Caco-2 (cell line): ENCODE measurements at regions not wholly inside any gene's neighbourhood (a gene's known extent, or its start where the extent isn't known, plus 50 kb on each side); places are given as distances from the start of the nearest gene placed in this dataset.
A peak's percentile ranks its signal among the peaks of the same experiment; 100 is the strongest.

ENCODE experiments used
- BruUV-seq: library from RNA; stranded (reverse); fragments of 400-500 nt; replicated peaks from 2 replicates; lab custom pipeline; 2021; lab: Mats Ljungman, UMichigan
- CTCF ChIA-PET: fragments of 300-600 bp; sonication (Branson Sonifier 250); formaldehyde crosslinking; loops from one replicate; lab custom pipeline; 2022; ENCODE audit warnings: antibody characterized with exemption; lab: Charles Lee
- POLR2A ChIA-PET: fragments of 300-600 bp; sonication (Branson Sonifier 250); formaldehyde crosslinking; loops from one replicate; lab custom pipeline; 2022; ENCODE audit warnings: antibody characterized with exemption; lab: Charles Lee
- DNase-seq, 2 experiments: peaks; one replicate each; pipeline versions ENCODE4 v3.0.0 to v3.0.0-alpha.2; 2020 to 2022
- H3K27me3 ChIP-seq: replicated peaks from 2 replicates; pipeline ENCODE4 v1.6.0; 2011; ENCODE audit warnings: low read length; ENCODE audit not compliant: control insufficient read depth, insufficient read depth
- H3K36me3 ChIP-seq: 2 replicates; pipeline ENCODE4 v1.5.1; 2011; ENCODE audit warnings: low read length; ENCODE audit not compliant: control insufficient read depth, insufficient read depth
- H3K4me1 ChIP-seq: fragments of 250-450 bp; sonication (Bioruptor Pico); 2 replicates; pipeline ENCODE4 v1.5.1; 2020; ENCODE audit warnings: mild to moderate bottlenecking
- H3K4me3 ChIP-seq: 2 replicates; pipeline ENCODE4 v1.5.1; 2011; ENCODE audit warnings: low read depth, mild to moderate bottlenecking, control low read depth, low read length
- H3K9me3 ChIP-seq: fragments of 250-450 bp; sonication (Bioruptor Pico); 2 replicates; pipeline ENCODE4 v1.5.1; 2020; ENCODE audit warnings: mild to moderate bottlenecking, moderate library complexity
- H3K27ac Mint-ChIP-seq: one replicate; pipeline ENCODE4 v1.8.0; 2022; ENCODE audit warnings: mixed read lengths; ENCODE audit not compliant: unreplicated experiment
- H3K27me3 Mint-ChIP-seq: one replicate; pipeline ENCODE4 v1.8.0; 2022; ENCODE audit warnings: mixed read lengths; ENCODE audit not compliant: insufficient read depth, unreplicated experiment
- H3K36me3 Mint-ChIP-seq: one replicate; pipeline ENCODE4 v1.8.0; 2022; ENCODE audit warnings: mild to moderate bottlenecking, mixed read lengths; ENCODE audit not compliant: insufficient read depth, unreplicated experiment
- H3K4me1 Mint-ChIP-seq: one replicate; pipeline ENCODE4 v1.8.0; 2022; ENCODE audit warnings: low read depth, mixed read lengths; ENCODE audit not compliant: unreplicated experiment
- H3K4me3 Mint-ChIP-seq: one replicate; pipeline ENCODE4 v1.8.0; 2022; ENCODE audit warnings: mild to moderate bottlenecking, moderate library complexity, mixed read lengths; ENCODE audit not compliant: unreplicated experiment
- H3K9me3 Mint-ChIP-seq: one replicate; pipeline ENCODE4 v1.8.0; 2022; ENCODE audit warnings: mixed read lengths; ENCODE audit not compliant: unreplicated experiment
- CTCF ChIP-seq, 2 experiments: fragments of 200-600 bp in 1 of 2; IDR thresholded peaks; 1 replicate in 1 of 2; 2 replicates in 1 of 2; pipeline versions ENCODE4 v1.5.1 to v1.8.0; 2011 to 2022; ENCODE audit warnings: antibody characterized with exemption in 1 of 2, control low read depth in 1 of 2, inconsistent platforms in 1 of 2, low read depth in 1 of 2, low read length in 1 of 2, mild to moderate bottlenecking in 1 of 2, moderate library complexity in 1 of 2; ENCODE audit not compliant: insufficient read depth in 1 of 2, severe bottlenecking in 1 of 2, unreplicated experiment in 1 of 2
- intact Hi-C: fragments of 100-400 bp; cut with micrococcal nuclease; formaldehyde crosslinking; loops from one replicate; pipeline ENCODE4 v1.10.0; 2022; ENCODE audit not compliant: unreplicated experiment

GRCh38 chr22:48705917-48706605, 1121.6 kb downstream of the BRD1 start:
- intact Hi-C loops = no loop called here
- Histone ChIP-seq H3K4me1 (no peaks in the 10 kb centered on the region), H3K36me3 (no peaks in the 10 kb centered on the region), H3K4me3 (no peak overlapping the region), H3K9me3 (no peaks in the 10 kb centered on the region), H3K27me3 (no peaks in the 10 kb centered on the region)
- no TSS peak for BruUV-seq
- Mint-ChIP-seq H3K9me3 (no peaks in the 10 kb centered on the region), H3K27ac (no peak overlapping the region), H3K36me3 (no peaks in the 10 kb centered on the region), H3K4me1 (no peaks in the 10 kb centered on the region), H3K27me3 (no peaks in the 10 kb centered on the region), H3K4me3 (no peak overlapping the region)
- DNase-seq = peak in 1 of 2 experiments; percentile 7
- POLR2A ChIA-PET = no interaction called here
- CTCF ChIA-PET = no interaction called here
- TF ChIP-seq CTCF (IDR thresholded peaks at IDR 0.05; ENCODE audit: insufficient read depth in 1 of 2, low read depth in 1 of 2, low read length in 1 of 2, severe bottlenecking in 1 of 2, unreplicated experiment in 1 of 2) = no peak

GRCh38 chr22:48705159-48705916, 1122.3 kb downstream of the BRD1 start:
- ChIA-PET CTCF (no interaction called here), POLR2A (no interaction called here)
- no peaks in the 10 kb centered on the region for H3K36me3 ChIP-seq
- H3K4me3 ChIP-seq = no peak overlapping the region
- no peak for TF ChIP-seq CTCF (IDR thresholded peaks at IDR 0.05; ENCODE audit: insufficient read depth in 1 of 2, low read depth in 1 of 2, low read length in 1 of 2, severe bottlenecking in 1 of 2, unreplicated experiment in 1 of 2)
- Mint-ChIP-seq H3K9me3 (no peaks in the 10 kb centered on the region), H3K4me3 (no peak overlapping the region), H3K27me3 (no peaks in the 10 kb centered on the region), H3K4me1 (no peaks in the 10 kb centered on the region), H3K36me3 (no peaks in the 10 kb centered on the region), H3K27ac (no peak overlapping the region)
- no peaks in the 10 kb centered on the region for H3K27me3 ChIP-seq
- peak in 1 of 2 experiments; percentile 12 for DNase-seq
- intact Hi-C loops = no loop called here
- H3K4me1 ChIP-seq = no peaks in the 10 kb centered on the region
- BruUV-seq = no TSS peak
- no peaks in the 10 kb centered on the region for H3K9me3 ChIP-seq

- ChIA-PET POLR2A (no interaction called here), CTCF (no interaction called here)
- no peaks in the 10 kb centered on the region for H3K4me1 ChIP-seq
- no peaks in the 10 kb centered on the region for H3K27me3 Mint-ChIP-seq
- TF ChIP-seq CTCF (IDR thresholded peaks at IDR 0.05; ENCODE audit: insufficient read depth in 1 of 2, low read depth in 1 of 2, low read length in 1 of 2, severe bottlenecking in 1 of 2, unreplicated experiment in 1 of 2) = no peak
- H3K4me1 Mint-ChIP-seq = no peaks in the 10 kb centered on the region
- no peak overlapping the region for H3K4me3 ChIP-seq
- BruUV-seq = no TSS peak
- H3K36me3 ChIP-seq = no peaks in the 10 kb centered on the region
- H3K4me3 Mint-ChIP-seq = no peak overlapping the region
- intact Hi-C loops = no loop called here
- H3K9me3 Mint-ChIP-seq = no peaks in the 10 kb centered on the region
- no peaks in the 10 kb centered on the region for H3K27me3 ChIP-seq
- H3K36me3 Mint-ChIP-seq = no peaks in the 10 kb centered on the region
- no peaks in the 10 kb centered on the region for H3K9me3 ChIP-seq
- DNase-seq = peak in 1 of 2 experiments; percentile 9
- no peak overlapping the region for H3K27ac Mint-ChIP-seq
These were observed 1123.3 kb downstream of the BRD1 start for GRCh38 chr22:48704335-48704734.
